BE2C (cell line): ENCODE measurements at regions not wholly inside any gene's neighbourhood (a gene's known extent, or its start where the extent isn't known, plus 50 kb on each side); places are given as distances from the start of the nearest gene placed in this dataset.

ENCODE experiments used
- DNase-seq: peaks from one replicate; pipeline ENCODE4 v3.0.0-alpha.2; 2020
- H3K27me3 ChIP-seq: fragments of 250-450 bp; sonication (Bioruptor Pico); 2 replicates; pipeline ENCODE4 v1.5.1; 2020; ENCODE audit warnings: mild to moderate bottlenecking
- H3K36me3 ChIP-seq: fragments of 250-450 bp; sonication (Bioruptor Pico); 2 replicates; pipeline ENCODE4 v1.5.1; 2020; ENCODE audit warnings: mild to moderate bottlenecking
- H3K4me1 ChIP-seq: fragments of 250-450 bp; sonication (Bioruptor Pico); 2 replicates; pipeline ENCODE4 v1.5.1; 2020
- H3K4me3 ChIP-seq: 2 replicates; pipeline ENCODE4 v1.5.1; 2011; ENCODE audit warnings: low read depth, low read length
- H3K9me3 ChIP-seq: fragments of 250-450 bp; sonication (Bioruptor Pico); 2 replicates; pipeline ENCODE4 v1.5.1; 2020
- TF ChIP-seq, protein P1 (sequence below): IDR thresholded peaks from 2 replicates; pipeline ENCODE4 v1.5.1; 2012; ENCODE audit warnings: mild to moderate bottlenecking, low read depth, low read length

GRCh38 chr15:26176831-26177230 is 313.7 kb upstream of the ATP10A start:
- DNase-seq: no peak
- no peak overlapping the region for H3K4me3 ChIP-seq
- no peaks in the 10 kb centered on the region for H3K27me3 ChIP-seq
- H3K36me3 ChIP-seq: no peaks in the 10 kb centered on the region
- no peaks in the 10 kb centered on the region for H3K4me1 ChIP-seq
- TF ChIP-seq, protein P1, sequence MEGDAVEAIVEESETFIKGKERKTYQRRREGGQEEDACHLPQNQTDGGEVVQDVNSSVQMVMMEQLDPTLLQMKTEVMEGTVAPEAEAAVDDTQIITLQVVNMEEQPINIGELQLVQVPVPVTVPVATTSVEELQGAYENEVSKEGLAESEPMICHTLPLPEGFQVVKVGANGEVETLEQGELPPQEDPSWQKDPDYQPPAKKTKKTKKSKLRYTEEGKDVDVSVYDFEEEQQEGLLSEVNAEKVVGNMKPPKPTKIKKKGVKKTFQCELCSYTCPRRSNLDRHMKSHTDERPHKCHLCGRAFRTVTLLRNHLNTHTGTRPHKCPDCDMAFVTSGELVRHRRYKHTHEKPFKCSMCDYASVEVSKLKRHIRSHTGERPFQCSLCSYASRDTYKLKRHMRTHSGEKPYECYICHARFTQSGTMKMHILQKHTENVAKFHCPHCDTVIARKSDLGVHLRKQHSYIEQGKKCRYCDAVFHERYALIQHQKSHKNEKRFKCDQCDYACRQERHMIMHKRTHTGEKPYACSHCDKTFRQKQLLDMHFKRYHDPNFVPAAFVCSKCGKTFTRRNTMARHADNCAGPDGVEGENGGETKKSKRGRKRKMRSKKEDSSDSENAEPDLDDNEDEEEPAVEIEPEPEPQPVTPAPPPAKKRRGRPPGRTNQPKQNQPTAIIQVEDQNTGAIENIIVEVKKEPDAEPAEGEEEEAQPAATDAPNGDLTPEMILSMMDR: no peak
- no peaks in the 10 kb centered on the region for H3K9me3 ChIP-seq

GRCh38 chr15:26171266-26171665 is 308.1 kb upstream of the ATP10A start:
- Histone ChIP-seq H3K4me1 (no peaks in the 10 kb centered on the region), H3K27me3 (no peaks in the 10 kb centered on the region; the same call in 1 of the 2 replicates), H3K36me3 (no peaks in the 10 kb centered on the region), H3K9me3 (no peaks in the 10 kb centered on the region), H3K4me3 (no peak overlapping the region)
- DNase-seq: no peak
- TF ChIP-seq, protein P1: no peak

GRCh38 chr15:26166429-26166828 is 303.3 kb upstream of the ATP10A start:
- TF ChIP-seq, protein P1: no peak
- no peak for DNase-seq
- H3K4me3 ChIP-seq: no peak overlapping the region
- no peaks in the 10 kb centered on the region for H3K4me1 ChIP-seq
- no peaks in the 10 kb centered on the region; the same call in 1 of the 2 replicates for H3K27me3 ChIP-seq
- H3K9me3 ChIP-seq: no peaks in the 10 kb centered on the region
- H3K36me3 ChIP-seq: no peaks in the 10 kb centered on the region

DNA sequence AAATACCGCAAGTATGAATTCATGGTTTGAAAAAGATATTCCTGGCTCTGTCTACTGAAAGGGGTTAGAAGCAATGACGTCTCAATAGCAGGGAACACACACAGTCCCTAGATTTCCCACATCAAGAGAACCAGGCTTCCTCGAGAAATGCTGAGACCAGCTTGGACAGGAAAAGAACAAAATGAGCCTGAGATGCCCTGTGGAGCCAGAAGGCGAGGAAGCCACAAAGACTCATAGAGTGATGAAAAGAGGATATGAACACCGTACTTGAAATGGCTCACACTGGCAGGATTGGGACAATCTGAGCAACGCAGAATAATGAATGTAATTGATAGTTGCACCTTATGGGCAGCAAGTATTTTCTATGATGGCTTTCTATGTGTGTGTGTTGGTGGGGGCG is 302.4 kb upstream of the ATP10A start:
- Histone ChIP-seq H3K27me3 (no peaks in the 10 kb centered on the region; the same call in 1 of the 2 replicates), H3K4me3 (no peak overlapping the region), H3K9me3 (no peaks in the 10 kb centered on the region), H3K4me1 (no peaks in the 10 kb centered on the region), H3K36me3 (no peaks in the 10 kb centered on the region)
- no peak for DNase-seq
- TF ChIP-seq, protein P1: no peak

DNA sequence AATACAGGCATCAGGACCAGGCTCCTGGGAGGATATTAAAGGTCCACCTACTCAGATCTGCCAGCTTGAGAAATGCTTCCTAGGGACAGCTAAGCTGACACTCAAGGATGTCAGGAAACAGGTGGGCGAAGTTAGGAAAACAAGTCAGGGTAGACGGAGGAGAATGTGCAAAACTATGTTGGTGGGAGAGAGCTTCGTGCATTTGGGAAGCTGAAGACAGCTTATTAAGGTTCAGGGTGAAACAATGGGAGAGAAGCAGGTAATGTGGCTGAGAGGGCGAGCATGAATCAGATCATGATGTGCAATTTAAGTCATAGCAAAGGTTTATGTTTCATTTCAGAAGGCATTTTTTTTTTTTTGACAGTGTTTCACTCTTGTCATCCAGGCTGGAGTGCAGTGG is 297.2 kb upstream of the ATP10A start:
- Histone ChIP-seq H3K4me3 (no peak overlapping the region), H3K9me3 (no peaks in the 10 kb centered on the region), H3K27me3 (no peaks in the 10 kb centered on the region), H3K36me3 (no peaks in the 10 kb centered on the region), H3K4me1 (no peaks in the 10 kb centered on the region)
- TF ChIP-seq, protein P1: no peak
- no peak for DNase-seq

GRCh38 chr15:26158176-26158575 is 295.0 kb upstream of the ATP10A start:
- DNase-seq: no peak
- TF ChIP-seq, protein P1: no peak
- no peaks in the 10 kb centered on the region for H3K36me3 ChIP-seq
- no peaks in the 10 kb centered on the region for H3K27me3 ChIP-seq
- no peaks in the 10 kb centered on the region for H3K9me3 ChIP-seq
- H3K4me3 ChIP-seq: no peak overlapping the region
- H3K4me1 ChIP-seq: no peaks in the 10 kb centered on the region
